Mammary epithelial cell (primary cell): ENCODE measurements at regions not wholly inside any gene's neighbourhood (a gene's known extent, or its start where the extent isn't known, plus 50 kb on each side); places are given as distances from the start of the nearest gene placed in this dataset.

Source experiments
- CTCF ChIP-seq, 2 donors: IDR thresholded peaks in 1 of 2; conservative IDR thresholded peaks in 1 of 2; 2 replicates each; pipeline ENCODE4 v1.5.1; 2011 to 2012; ENCODE audit warnings: inconsistent platforms in 2 of 2, low read length in 2 of 2, mild to moderate bottlenecking in 2 of 2, control low read depth in 1 of 2, low read depth in 1 of 2; ENCODE audit not compliant: insufficient read depth in 1 of 2; ENCODE audit errors: extremely low read depth in 1 of 2
- EZH2 ChIP-seq: IDR thresholded peaks from 2 replicates; pipeline ENCODE4 v1.6.1; 2012; ENCODE audit warnings: low read length, inconsistent platforms, borderline replicate concordance

- TF ChIP-seq CTCF (conservative IDR thresholded peaks at IDR 0.05 in 1 of 2, IDR thresholded peaks at IDR 0.05 in 1 of 2; ENCODE audit: extremely low read depth in 1 of 2, insufficient read depth in 1 of 2, low read depth in 1 of 2, low read length in 2 of 2) (no peak), EZH2 (no peak)
These were observed 261.3 kb upstream of the RASGEF1B start for GRCh38 chr4:81732980-81733379.
